ENCODE measurements at regions not wholly inside any gene's neighbourhood (a gene's known extent, or its start where the extent isn't known, plus 50 kb on each side); places are given as distances from the start of the nearest gene placed in this dataset.
"Not testable (repeated sequence)": the region's sequence is repeated elsewhere in the genome, so short reads cannot be mapped to it uniquely, and the experiment has no call there.

DNA sequence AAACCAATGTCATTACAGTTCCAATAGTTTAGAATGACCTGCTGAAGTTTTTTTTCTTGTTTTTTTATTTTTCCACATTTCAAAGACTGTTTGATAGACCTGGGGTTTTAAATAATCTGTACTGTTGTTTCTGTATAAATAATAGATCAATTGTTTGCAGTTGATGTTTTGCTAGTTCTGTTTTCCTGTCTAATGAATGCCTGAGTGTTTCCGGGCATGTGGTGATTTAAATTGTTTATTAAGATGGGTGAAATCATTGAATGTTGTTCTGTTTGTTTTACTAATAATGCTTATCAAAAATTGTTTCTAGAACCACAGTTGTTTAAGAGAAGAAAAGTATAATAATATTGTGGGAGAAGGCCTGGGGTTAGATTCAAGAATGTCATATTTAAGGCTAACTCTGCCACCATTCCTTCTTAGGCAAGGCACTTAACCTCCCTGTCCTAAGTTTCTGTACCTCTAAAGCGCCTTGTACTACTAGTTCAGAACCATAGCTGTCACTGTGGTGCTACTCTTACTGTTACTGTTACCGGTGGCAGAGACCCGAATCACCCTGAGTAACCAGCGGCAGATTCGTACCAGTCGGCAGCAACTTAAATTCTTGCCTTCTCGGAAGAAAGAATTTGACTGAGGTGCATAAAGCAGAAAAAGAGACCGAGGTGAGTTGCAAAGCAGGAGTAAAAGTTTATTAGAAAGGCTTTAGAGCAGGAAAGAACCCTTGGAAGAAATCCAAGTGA lies 1014.1 kb downstream of the REEP3 start:
- Mint-ChIP-seq H3K36me3 (no peaks in the 10 kb centered on the region), H3K4me1 (ENCODE audit: low read depth in 2 of 2) (no peaks in the 10 kb centered on the region), H3K9me3 (peaks cover 8% of the 10 kb centered on the region), H3K27ac (no peak overlapping the region), H3K27me3 (no peaks in the 10 kb centered on the region), H3K4me3 (no peak overlapping the region)
- ATAC-seq (no peak), DNase-seq (ENCODE audit: low spot score) (no peak)

DNA sequence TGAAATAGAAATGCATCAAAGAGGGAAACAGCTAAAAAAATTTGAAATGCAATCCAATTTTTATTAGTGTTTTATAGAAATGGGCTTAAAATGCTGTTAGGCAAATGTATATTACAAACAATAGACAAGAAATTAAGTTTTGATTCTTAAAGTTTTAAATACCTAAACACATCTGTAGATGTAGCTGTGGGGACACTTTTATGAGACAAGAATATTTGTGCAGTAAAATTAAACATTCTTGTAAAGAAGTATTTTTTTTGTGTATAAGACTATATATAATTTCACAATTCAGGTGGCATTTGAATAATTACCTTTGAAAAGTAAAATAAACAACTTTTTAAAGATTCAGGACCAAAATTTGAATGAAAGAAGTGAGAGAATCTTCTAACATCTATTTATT lies 1015.9 kb downstream of the REEP3 start:
- no peaks in the 10 kb centered on the region for H3K27me3 Mint-ChIP-seq
- no peak for ATAC-seq
- H3K36me3 Mint-ChIP-seq: no peaks in the 10 kb centered on the region
- no peak overlapping the region for H3K4me3 Mint-ChIP-seq
- H3K4me1 Mint-ChIP-seq (ENCODE audit: low read depth in 2 of 2): no peaks in the 10 kb centered on the region
- peaks cover 11% of the 10 kb centered on the region for H3K9me3 Mint-ChIP-seq
- H3K27ac Mint-ChIP-seq: no peak overlapping the region
- DNase-seq (ENCODE audit: low spot score): no peak

DNA sequence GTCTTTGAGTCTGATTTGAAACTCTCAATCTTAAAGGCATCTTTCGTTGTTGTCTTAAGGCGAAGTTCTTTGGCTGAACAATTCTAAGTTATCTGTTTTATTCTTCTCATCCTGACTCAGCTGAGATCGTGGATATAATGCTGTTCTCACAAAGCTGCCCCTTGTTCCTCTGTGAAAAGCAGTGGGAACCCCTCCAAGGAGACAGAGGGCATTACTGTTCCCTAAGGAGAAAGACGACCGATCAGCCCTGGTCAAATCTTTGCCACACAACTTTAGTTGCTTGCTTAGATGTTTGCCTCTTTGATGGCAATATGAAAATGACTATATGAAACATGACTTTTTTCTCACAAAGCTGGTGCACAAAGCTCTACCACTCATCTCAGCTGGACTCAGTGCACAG lies 1016.7 kb downstream of the REEP3 start:
- DNase-seq (ENCODE audit: low spot score) (no peak), ATAC-seq (no peak)
- no peaks in the 10 kb centered on the region for H3K36me3 Mint-ChIP-seq
- no peaks in the 10 kb centered on the region for H3K4me1 Mint-ChIP-seq (ENCODE audit: low read depth in 2 of 2)
- H3K9me3 Mint-ChIP-seq: peaks cover 11% of the 10 kb centered on the region
- H3K27ac Mint-ChIP-seq: no peak overlapping the region
- no peak overlapping the region for H3K4me3 Mint-ChIP-seq
- H3K27me3 Mint-ChIP-seq: no peaks in the 10 kb centered on the region

DNA sequence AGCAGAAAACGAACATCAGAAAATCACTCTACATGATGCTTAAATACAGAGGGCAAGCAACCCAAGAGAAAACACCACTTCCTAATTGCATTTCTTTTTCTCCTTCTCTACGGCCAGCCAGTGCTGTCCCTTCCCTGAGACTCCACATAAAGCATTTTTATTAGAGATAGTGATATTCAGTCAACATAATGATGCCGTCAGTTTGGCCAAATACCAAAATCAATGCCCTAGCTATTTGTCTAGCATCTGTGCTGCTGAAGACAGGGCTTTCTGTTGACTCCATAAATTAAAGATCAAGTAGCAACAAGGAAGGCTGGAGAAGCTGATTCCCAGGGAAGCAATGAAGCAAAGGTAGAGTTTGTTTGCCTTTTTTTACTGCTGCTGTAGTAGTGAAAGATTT lies 1024.9 kb downstream of the REEP3 start:
- Mint-ChIP-seq H3K4me1 (ENCODE audit: low read depth in 2 of 2) (no peaks in the 10 kb centered on the region), H3K36me3 (peaks cover under 1% of the 10 kb centered on the region), H3K4me3 (no peak overlapping the region), H3K27ac (no peak overlapping the region), H3K9me3 (peaks cover 11% of the 10 kb centered on the region), H3K27me3 (no peaks in the 10 kb centered on the region)
- no peak for DNase-seq (ENCODE audit: low spot score)
- no peak for ATAC-seq

DNA sequence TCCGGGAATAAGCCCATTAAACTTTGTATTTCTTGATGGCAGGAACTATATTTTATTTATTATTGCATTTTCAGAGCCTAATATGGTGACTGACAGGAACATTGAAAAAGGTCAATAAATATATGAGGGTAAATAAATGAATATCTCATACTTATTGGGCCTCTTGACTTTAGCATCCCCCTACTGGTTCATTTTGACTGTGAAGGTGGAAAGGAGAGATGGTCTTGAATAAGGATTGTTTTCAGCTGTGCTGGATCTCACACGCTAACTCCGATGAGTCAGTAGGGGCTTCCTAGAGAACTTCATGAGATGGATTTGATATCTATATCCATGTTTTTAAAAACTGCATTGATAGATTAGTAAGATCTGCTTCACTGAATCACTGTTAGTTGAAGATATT lies 1026.0 kb downstream of the REEP3 start:
- DNase-seq (ENCODE audit: low spot score) (no peak), ATAC-seq (no peak)
- Mint-ChIP-seq H3K27me3 (no peaks in the 10 kb centered on the region), H3K4me1 (ENCODE audit: low read depth in 2 of 2) (no peaks in the 10 kb centered on the region), H3K36me3 (peaks cover 11% of the 10 kb centered on the region), H3K27ac (no peak overlapping the region), H3K9me3 (peaks cover 17% of the 10 kb centered on the region), H3K4me3 (no peak overlapping the region)

DNA sequence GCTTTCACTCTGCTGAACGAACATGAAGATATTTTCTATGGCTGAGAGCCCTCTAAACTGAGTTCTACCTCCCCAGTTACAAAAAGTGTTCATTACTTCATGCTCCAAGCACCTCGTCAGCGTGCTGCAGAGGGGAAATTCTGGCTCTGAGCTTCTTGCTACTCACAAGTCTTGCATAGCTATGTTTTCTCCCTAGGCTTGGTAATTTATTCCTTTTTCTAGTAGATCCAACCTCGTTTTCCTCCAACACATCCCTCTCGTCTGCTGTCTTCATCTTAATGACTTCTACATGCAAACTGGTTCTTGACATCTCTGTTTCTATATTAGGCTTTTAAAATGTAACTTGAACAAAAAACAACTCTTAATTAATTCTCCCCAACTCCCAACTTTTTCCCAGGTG lies 1034.5 kb downstream of the REEP3 start:
- ATAC-seq (no peak), DNase-seq (ENCODE audit: low spot score) (no peak)

DNA sequence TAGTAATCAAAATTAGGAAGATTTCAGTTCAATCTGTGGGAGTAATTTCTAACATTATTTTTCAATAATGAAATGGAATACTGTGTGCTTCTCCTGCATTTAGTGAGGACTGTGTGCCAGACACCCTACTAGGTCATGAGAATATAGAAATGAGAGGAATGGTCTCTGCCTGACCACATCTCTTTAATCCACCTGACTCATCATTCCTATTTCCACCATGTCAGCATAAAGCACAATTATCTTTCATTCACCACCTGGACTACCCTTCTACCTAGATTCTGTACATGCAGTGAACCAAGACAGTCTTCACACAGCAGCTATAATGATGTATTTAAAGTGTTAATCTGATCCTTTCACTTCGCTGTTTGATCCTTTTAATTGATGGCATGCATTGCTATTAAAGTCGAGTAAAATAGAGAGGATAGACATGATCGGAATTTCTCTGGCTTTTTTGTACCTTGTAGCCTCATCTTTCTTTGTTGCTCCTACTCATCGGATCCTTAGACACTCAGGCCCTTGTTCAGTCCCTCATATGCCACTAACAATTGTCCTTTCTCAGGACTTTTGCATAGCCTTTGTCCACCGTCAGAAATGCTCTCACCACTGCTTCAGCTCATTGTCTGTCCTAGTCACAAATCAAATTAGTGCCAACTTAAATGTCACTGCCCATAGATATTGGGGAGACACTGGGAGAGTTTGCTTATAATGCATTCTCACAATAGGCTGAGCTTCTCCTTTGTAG lies 1037.1 kb downstream of the REEP3 start:
- Mint-ChIP-seq H3K9me3 (peaks cover 34% of the 10 kb centered on the region), H3K36me3 (peaks cover 11% of the 10 kb centered on the region), H3K4me3 (no peak overlapping the region), H3K27ac (no peak overlapping the region), H3K27me3 (no peaks in the 10 kb centered on the region), H3K4me1 (ENCODE audit: low read depth in 2 of 2) (no peaks in the 10 kb centered on the region)
- ATAC-seq (no peak), DNase-seq (ENCODE audit: low spot score) (no peak)

More for the DNA sequence above, 1034.5 kb downstream of the REEP3 start:
- Mint-ChIP-seq H3K36me3 (peaks cover 19% of the 10 kb centered on the region), H3K27ac (no peak overlapping the region), H3K27me3 (no peaks in the 10 kb centered on the region), H3K9me3 (peaks cover 33% of the 10 kb centered on the region), H3K4me3 (no peak overlapping the region), H3K4me1 (ENCODE audit: low read depth in 2 of 2) (no peaks in the 10 kb centered on the region)

DNA sequence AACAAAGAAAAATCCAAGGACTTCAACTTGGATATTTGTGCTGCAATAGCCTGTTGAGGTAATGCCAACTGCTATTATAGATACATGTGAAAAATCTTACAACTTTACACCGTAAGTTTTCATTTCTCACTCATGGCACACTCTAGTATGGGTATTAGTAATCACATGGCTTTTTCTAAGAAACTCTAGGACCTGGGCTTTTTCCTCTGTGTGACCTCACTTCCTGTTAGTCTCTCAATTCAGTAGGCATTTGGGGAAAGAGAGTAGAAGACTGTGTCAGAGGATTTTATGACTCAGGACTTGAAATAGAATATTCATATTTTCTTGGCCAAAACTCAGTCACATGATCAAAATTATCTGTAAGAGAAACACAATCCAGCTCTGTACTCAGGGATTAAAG lies 1049.9 kb downstream of the REEP3 start:
- Mint-ChIP-seq H3K27me3 (no peaks in the 10 kb centered on the region), H3K27ac (no peak overlapping the region), H3K4me1 (ENCODE audit: low read depth in 2 of 2) (no peaks in the 10 kb centered on the region), H3K4me3 (no peak overlapping the region), H3K36me3 (peaks cover 6% of the 10 kb centered on the region), H3K9me3 (peaks cover 17% of the 10 kb centered on the region)
- DNase-seq (ENCODE audit: low spot score): no peak
- no peak for ATAC-seq

DNA sequence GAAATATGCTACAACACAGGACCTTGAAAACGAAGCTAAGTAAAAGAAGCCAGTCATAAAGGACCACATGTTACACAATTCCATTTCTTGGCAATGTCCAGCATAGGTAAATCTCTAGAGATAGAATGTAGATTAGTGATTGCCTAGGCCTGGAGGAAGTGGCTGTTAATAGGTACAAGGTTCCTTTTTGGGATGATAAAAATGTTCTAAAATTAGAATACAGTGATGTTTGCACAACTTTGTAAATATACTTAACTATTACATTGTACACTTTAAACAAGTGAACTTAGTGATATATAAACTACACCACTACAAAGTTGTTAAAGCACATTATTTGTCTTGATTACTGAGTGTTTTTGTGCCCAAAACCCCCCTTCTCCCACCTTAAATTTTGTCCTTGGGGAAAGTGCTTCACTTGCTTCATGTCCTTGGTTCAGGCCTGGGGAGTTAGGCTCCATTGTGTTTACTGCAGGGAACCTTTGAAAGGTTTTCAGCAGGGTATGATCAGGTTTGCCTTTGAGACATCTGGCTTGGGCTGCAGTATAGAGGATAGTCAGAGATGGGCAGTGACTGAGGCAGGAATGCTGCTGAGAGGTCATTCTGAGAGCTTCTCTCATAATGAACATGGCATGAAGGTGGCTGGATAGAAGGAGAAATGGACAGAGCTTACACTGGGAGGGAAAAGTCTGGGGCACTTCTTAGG lies 1052.6 kb downstream of the REEP3 start:
- ATAC-seq: no peak
- H3K36me3 Mint-ChIP-seq: no peaks in the 10 kb centered on the region

DNA sequence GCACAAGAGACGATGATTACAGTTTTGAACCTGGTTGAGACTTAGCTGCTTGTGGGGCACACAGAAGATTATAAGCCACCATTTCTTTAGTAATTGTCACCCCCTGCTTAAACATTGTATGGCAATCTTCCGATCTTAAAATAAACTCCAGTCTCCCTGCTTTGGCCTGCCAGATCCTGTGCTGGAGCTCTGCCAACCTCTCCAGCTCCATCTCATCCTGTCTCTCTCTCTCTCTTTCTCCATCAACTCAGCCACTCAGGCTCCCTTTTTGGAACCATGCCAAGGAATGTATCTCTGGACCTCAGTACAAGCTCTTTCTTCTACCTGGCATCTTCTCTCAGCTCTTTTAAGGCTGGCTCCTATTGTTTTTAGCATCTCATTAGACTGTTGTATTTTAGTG lies 1053.2 kb downstream of the REEP3 start:
- Mint-ChIP-seq H3K27me3 (no peaks in the 10 kb centered on the region), H3K9me3 (peaks cover 12% of the 10 kb centered on the region), H3K27ac (no peak overlapping the region), H3K4me1 (ENCODE audit: low read depth in 2 of 2) (no peaks in the 10 kb centered on the region), H3K36me3 (no peaks in the 10 kb centered on the region), H3K4me3 (no peak overlapping the region)
- DNase-seq (ENCODE audit: low spot score) (no peak), ATAC-seq (no peak)

More for the DNA sequence above, 1052.6 kb downstream of the REEP3 start:
- Mint-ChIP-seq H3K27ac (no peak overlapping the region), H3K4me1 (ENCODE audit: low read depth in 2 of 2) (no peaks in the 10 kb centered on the region), H3K27me3 (no peaks in the 10 kb centered on the region), H3K4me3 (no peak overlapping the region), H3K9me3 (peaks cover 12% of the 10 kb centered on the region)
- DNase-seq (ENCODE audit: low spot score): no peak

DNA sequence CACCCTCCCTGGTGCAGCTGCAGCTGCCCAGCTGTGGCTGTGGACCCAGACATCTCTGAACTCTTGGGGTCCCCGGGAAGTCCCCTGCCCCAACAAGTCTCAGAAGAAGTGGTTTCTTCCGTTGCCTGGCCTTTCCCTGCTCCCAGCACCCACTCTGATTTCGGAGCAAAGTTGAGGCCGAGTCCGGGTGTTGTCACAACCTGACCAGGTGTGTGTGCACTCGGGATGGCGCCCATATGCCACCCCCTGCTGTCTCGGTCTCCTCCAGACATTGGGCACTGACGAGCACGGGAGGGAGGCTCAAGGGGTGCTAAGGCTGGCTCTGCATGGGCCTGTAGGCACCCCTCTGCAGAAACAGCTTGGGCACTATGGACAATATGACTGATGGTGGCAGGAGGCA lies 1055.3 kb downstream of the REEP3 start:
- ATAC-seq (no peak), DNase-seq (ENCODE audit: low spot score) (no peak)
- Mint-ChIP-seq H3K4me3 (no peak overlapping the region), H3K4me1 (ENCODE audit: low read depth in 2 of 2) (no peaks in the 10 kb centered on the region), H3K27ac (no peak overlapping the region), H3K27me3 (no peaks in the 10 kb centered on the region), H3K9me3 (peaks cover 16% of the 10 kb centered on the region), H3K36me3 (no peaks in the 10 kb centered on the region)

DNA sequence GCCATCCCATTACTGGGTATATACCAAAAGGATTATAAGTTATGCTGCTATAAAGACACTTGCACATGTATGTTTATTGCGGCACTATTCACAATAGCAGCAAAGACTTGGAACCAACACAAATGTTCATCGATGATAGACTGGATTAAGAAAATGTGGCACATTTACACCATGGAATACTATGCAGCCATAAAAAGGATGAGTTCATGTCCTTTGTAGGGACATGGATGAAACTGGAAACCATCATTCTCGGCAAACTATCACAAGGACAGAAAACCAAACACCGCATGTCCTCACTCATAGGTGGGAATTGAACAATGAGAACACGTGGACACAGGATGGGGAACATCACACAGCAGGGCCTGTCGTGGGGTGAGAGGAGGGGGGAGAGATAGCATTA lies 1057.6 kb downstream of the REEP3 start:
- not testable (repeated sequence) for H3K4me3 Mint-ChIP-seq; H3K4me1 Mint-ChIP-seq (ENCODE audit: low read depth in 2 of 2); H3K27me3 Mint-ChIP-seq; DNase-seq (ENCODE audit: low spot score); H3K27ac Mint-ChIP-seq; ATAC-seq; H3K36me3 Mint-ChIP-seq
- peaks cover 25% of the 10 kb centered on the region for H3K9me3 Mint-ChIP-seq

DNA sequence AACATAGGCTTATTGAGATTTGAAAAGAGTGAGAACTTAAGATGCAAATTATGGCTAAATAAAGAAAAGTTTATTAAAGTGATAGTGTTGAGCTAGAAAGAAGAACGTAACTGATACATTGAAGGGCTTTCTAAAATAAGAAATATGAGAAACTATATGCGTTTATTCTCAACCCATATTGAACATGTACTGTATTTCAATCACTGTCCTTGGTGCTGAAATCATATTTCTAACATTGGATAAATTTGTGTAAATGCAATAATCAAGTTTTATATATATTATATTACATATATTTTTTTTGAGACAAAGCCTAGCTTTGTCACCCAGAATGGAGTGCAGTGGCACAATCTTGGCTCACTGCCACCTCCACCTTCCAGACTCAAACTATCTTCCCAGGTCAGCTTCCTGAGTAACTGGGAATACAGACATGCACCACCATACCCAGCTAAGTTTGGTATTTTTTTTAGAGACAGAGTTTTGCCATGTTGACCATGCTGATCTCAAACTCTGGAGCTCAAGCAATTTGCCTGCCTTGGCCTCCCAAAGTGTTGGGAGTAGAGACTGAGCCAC lies 1065.8 kb downstream of the REEP3 start:
- ATAC-seq (no peak), DNase-seq (ENCODE audit: low spot score) (no peak)
- no peaks in the 10 kb centered on the region for H3K4me1 Mint-ChIP-seq (ENCODE audit: low read depth in 2 of 2)
- H3K27me3 Mint-ChIP-seq: no peaks in the 10 kb centered on the region
- H3K9me3 Mint-ChIP-seq: peaks cover 33% of the 10 kb centered on the region
- no peak overlapping the region for H3K4me3 Mint-ChIP-seq
- no peak overlapping the region for H3K27ac Mint-ChIP-seq
- peaks cover 20% of the 10 kb centered on the region for H3K36me3 Mint-ChIP-seq

DNA sequence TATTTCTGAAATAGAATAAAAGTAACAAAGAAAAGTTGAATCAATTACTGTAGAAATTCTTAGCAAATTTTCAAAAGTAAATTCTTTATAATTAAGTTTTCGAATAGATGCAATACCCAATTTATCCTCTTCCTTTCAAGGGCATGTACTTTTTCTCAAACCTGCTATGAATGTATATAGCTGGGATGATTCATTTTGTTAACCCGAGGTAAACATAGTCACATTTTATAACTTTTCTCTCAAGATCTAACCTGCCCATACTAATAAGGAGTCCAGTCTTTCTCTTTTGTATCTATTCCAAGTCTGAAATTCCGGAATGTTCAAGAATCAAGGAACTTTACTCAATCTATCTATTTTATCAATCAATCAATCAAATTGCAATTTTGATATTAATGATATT lies 1072.9 kb downstream of the REEP3 start:
- DNase-seq (ENCODE audit: low spot score): no peak
- Mint-ChIP-seq H3K27me3 (no peaks in the 10 kb centered on the region), H3K4me1 (ENCODE audit: low read depth in 2 of 2) (no peaks in the 10 kb centered on the region), H3K27ac (no peak overlapping the region), H3K4me3 (no peak overlapping the region), H3K9me3 (peaks cover 13% of the 10 kb centered on the region), H3K36me3 (peaks cover 3% of the 10 kb centered on the region)
- no peak for ATAC-seq

Measured in natural killer cell treated with Interleukin-12 subunit alpha and Interleukin-12 subunit beta and Interleukin-15 and Interleukin-18, amount 100 ng/mL, for 72 hours (primary cell).